Activated CD4-positive, alpha-beta T cell treated with anti-CD3 and anti-CD28 coated beads, Interleukin-2, amount 10 ng/mL, durations not matched to agents 24 days and 14 days (primary cell): ENCODE measurements at regions not wholly inside any gene's neighbourhood (a gene's known extent, or its start where the extent isn't known, plus 50 kb on each side); places are given as distances from the start of the nearest gene placed in this dataset.
"Not testable (repeated sequence)": the region's sequence is repeated elsewhere in the genome, so short reads cannot be mapped to it uniquely, and the experiment has no call there.

Experiments used
- DNase-seq: peaks from one replicate; pipeline ENCODE4 v3.0.0; 2022
- H3K27ac Mint-ChIP-seq: one replicate; pipeline ENCODE4 v1.8.0; 2022; ENCODE audit warnings: mild to moderate bottlenecking, mixed read lengths
- H3K27me3 Mint-ChIP-seq: one replicate; pipeline ENCODE4 v1.8.0; 2022; ENCODE audit warnings: mixed read lengths
- H3K36me3 Mint-ChIP-seq: one replicate; pipeline ENCODE4 v1.8.0; 2022; ENCODE audit warnings: low read depth, mild to moderate bottlenecking, mixed read lengths
- H3K4me1 Mint-ChIP-seq: one replicate; pipeline ENCODE4 v1.8.0; 2021; ENCODE audit warnings: mixed read lengths
- H3K4me3 Mint-ChIP-seq: one replicate; pipeline ENCODE4 v1.8.0; 2022; ENCODE audit warnings: mild to moderate bottlenecking, moderate library complexity, mixed read lengths
- H3K9me3 Mint-ChIP-seq: one replicate; pipeline ENCODE4 v1.8.0; 2021; ENCODE audit warnings: mixed read lengths
- intact Hi-C: fragments of 100-400 bp; cut with micrococcal nuclease; formaldehyde crosslinking; loops from one replicate; pipeline ENCODE4 v1.15.1; 2023

DNA sequence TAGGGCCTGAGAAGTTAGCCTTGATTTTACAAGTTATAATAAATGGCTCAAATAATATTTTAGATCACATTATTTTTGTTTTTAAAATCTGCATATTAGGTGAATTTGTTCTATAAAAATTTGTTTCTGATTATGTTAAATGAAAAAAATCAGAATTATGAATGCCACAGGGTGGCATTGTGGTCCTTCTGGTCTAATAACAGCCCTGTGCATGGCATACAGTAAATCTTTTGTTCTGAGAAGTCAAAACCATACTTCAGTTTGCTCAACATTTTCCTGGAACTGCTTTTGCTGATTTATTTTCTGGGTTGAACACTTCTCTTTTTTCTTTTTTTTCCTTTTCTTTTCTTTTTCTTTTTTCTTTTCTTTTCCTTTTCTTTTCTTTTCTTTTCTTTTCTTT, 101.0 kb upstream of the UBQLN2 start:
- Mint-ChIP-seq H3K36me3 (peaks cover 2% of the 10 kb centered on the region), H3K27ac (no peak overlapping the region), H3K9me3 (peaks cover 14% of the 10 kb centered on the region), H3K4me3 (no peak overlapping the region), H3K4me1 (peaks cover 5% of the 10 kb centered on the region), H3K27me3 (no peaks in the 10 kb centered on the region)
- intact Hi-C loops = loop anchor here (5.0 to 10.0 kb wide), 2 partner anchors 102 to 265 kb away; partner anchors contain the start of genes NBDY and UBQLN2
- DNase-seq = no peak

DNA sequence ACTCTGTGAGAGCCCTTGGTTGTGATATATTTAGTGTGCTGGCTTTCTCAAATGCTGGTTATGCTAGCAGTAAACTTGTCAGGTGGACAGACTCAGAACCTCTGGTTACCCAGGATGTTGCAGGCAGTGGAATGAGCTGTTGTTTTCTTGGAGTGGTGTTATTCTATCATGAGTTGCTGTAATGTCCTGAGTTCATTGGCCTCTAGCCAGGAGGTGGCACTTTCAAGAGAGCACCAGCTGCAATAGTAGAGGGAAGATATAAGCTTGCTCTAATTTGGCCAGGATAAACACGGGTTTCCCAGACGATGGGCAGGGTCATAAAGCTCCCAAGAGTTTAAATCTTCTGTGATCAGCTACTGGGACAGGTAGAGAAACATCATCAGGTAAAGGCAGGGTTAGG, 95.0 kb upstream of the UBQLN2 start:
- Mint-ChIP-seq H3K4me1 (peaks cover 2% of the 10 kb centered on the region), H3K27ac (no peak overlapping the region), H3K9me3 (peaks cover 10% of the 10 kb centered on the region), H3K4me3 (no peak overlapping the region), H3K27me3 (no peaks in the 10 kb centered on the region), H3K36me3 (peaks cover 2% of the 10 kb centered on the region)
- no peak for DNase-seq
- intact Hi-C loops = loop anchor here (10.0 kb wide), 1 partner anchor 96 kb away; the partner anchor contains the start of gene UBQLN2

DNA sequence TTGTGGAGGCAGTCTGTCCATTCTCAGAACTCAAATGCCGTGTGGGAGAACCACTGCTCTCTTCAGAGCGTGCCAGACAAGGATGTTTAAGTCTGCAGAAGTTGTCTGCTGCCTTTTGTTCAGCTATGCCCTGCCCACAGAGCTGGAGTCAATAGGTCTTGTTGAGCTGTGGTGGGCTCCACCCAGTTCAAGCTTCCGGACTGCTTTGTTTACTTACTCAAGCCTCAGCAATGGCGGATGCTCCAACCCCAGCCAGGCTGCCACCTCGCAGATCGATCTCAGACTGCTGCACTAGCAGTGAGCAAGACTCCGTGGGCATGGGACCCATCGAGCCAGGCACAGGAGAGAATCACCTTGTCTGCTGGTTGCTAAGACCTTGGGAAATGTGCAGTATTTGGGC, 68.5 kb upstream of the UBQLN2 start:
- H3K36me3 Mint-ChIP-seq, H3K27ac Mint-ChIP-seq, DNase-seq, H3K4me1 Mint-ChIP-seq, H3K27me3 Mint-ChIP-seq, intact Hi-C loops, H3K4me3 Mint-ChIP-seq, H3K9me3 Mint-ChIP-seq: not testable (repeated sequence)

DNA sequence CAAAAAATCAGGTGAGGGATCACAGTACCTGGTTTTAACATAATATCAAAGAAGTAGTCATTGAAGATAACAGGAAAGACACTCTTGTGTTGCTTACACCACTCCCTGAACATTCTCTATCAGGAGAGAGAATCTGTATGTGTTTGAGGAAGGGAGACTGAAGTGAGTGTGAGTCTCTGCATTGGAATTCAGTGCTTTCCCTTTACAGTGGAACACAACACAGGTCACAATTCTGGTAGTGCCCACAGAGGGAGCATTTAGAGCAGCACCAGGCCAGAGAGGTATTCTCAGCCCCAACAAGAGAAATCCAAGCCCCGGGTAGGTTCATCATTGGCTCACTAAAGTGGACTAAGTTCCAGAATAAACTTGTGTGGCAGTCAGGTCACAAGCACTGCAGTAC, 64.7 kb upstream of the UBQLN2 start:
- DNase-seq = no peak
- no peaks in the 10 kb centered on the region for H3K36me3 Mint-ChIP-seq
- H3K27ac Mint-ChIP-seq = no peak overlapping the region
- no peaks in the 10 kb centered on the region for H3K27me3 Mint-ChIP-seq
- H3K9me3 Mint-ChIP-seq = peaks cover 8% of the 10 kb centered on the region
- H3K4me3 Mint-ChIP-seq = no peak overlapping the region
- intact Hi-C loops = no loop called here
- no peaks in the 10 kb centered on the region for H3K4me1 Mint-ChIP-seq

DNA sequence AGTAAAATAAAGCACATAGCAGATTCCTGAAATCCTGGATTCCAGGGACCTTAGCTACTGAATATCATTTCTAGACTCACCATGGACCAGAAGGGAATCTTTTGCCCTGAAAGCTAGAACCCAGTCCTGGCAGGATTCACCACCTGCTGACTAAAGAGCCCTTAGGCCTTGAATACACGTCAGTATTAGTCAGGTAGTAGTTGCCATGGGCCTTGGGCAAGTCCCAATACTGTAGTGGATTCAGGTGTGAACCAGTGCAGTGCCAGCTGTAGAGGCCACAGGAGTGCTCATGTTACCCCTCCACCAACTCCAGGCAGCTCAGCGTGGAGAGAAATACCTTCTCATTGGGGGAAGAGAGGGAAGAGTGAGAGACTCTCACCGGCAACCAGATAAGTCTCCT, 64.1 kb upstream of the UBQLN2 start:
- Mint-ChIP-seq H3K9me3 (peaks cover 8% of the 10 kb centered on the region), H3K36me3 (no peaks in the 10 kb centered on the region), H3K27ac (no peak overlapping the region), H3K4me3 (no peak overlapping the region), H3K27me3 (no peaks in the 10 kb centered on the region), H3K4me1 (peaks cover 2% of the 10 kb centered on the region)
- intact Hi-C loops = no loop called here
- DNase-seq = no peak

DNA sequence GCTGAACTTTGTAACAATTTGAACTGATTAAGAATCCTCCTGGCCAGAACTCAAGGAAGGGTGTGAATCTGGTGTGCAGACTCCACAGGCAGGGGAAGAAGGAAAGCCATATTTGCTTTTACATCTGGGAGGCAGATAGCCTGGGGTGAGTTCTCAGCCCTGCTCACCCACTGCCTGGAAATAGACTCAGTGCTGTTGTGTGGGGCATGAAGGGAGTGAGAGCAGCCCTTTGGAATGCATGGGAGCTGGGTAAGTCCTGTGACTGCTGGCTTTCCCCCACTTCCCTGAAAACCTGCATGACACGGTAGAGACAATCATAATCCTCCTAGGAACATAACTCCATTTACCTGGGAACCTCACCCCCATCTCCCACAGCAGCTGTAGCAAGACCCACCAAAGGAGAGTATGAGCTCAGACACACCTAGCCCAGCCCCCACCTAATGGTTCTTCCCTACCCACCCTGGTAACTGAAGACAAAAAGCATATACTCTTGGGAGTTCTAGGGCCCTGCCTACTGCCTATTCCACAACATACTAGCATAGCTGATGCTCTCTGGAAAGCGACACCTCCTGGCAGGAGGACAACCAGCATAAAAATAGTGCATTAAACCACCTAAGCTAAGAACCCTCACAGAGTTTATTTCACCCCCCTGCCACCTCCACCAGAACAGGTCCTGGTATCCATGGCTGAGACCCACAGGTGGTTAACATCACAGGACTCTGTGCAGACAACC, 59.3 kb upstream of the UBQLN2 start:
- peaks cover 2% of the 10 kb centered on the region for H3K4me1 Mint-ChIP-seq
- H3K9me3 Mint-ChIP-seq = peaks cover 15% of the 10 kb centered on the region
- DNase-seq = no peak
- intact Hi-C loops = no loop called here
- no peak overlapping the region for H3K4me3 Mint-ChIP-seq
- no peak overlapping the region for H3K27ac Mint-ChIP-seq
- H3K27me3 Mint-ChIP-seq = no peaks in the 10 kb centered on the region
- peaks cover 1% of the 10 kb centered on the region for H3K36me3 Mint-ChIP-seq

DNA sequence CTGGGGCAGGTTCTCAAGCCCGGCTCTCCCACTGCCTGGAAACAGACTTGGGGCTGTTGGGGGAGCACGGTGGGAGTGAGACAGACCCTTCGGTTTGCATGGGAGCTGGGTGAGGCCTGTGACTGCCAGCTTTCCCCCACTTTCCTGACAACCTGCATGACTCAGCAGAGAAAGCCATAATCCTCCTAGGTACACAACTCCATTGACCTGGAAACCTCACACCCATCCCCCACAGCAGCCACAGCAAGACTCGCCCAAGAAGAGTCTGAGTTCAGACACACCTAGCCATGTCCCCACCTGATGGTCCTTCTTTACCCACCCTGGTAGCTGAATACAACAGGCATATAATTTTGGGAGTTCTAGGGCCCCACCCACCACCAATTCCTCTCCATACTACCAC, 57.6 kb upstream of the UBQLN2 start:
- no peaks in the 10 kb centered on the region for H3K27me3 Mint-ChIP-seq

More for the DNA sequence above, 57.6 kb upstream of the UBQLN2 start:
- Mint-ChIP-seq H3K4me3 (no peak overlapping the region), H3K4me1 (peaks cover 2% of the 10 kb centered on the region), H3K27ac (no peak overlapping the region), H3K9me3 (peaks cover 20% of the 10 kb centered on the region), H3K36me3 (peaks cover 1% of the 10 kb centered on the region)
- DNase-seq = no peak
- intact Hi-C loops = no loop called here
